Skeletal muscle satellite cell (primary cell): ENCODE measurements at regions not wholly inside any gene's neighbourhood (a gene's known extent, or its start where the extent isn't known, plus 50 kb on each side); places are given as distances from the start of the nearest gene placed in this dataset.

ENCODE experiments used
- H3K27me3 ChIP-seq: 2 replicates; pipeline ENCODE4 v1.7.0; 2013; ENCODE audit warnings: low read length; ENCODE audit not compliant: control insufficient read depth, insufficient read depth
- H3K36me3 ChIP-seq: 2 replicates; pipeline ENCODE4 v1.7.0; 2013; ENCODE audit warnings: mild to moderate bottlenecking, control low read depth, low read length; ENCODE audit not compliant: insufficient read depth
- H3K4me1 ChIP-seq: 2 replicates; pipeline ENCODE4 v1.7.0; 2013; ENCODE audit warnings: low read length; ENCODE audit not compliant: control insufficient read depth, insufficient read depth
- H3K4me2 ChIP-seq: 2 replicates; pipeline ENCODE4 v1.7.0; 2013; ENCODE audit warnings: mild to moderate bottlenecking, low read length
- H3K4me3 ChIP-seq: 2 replicates; pipeline ENCODE4 v1.7.0; 2013; ENCODE audit warnings: low read length
- H3K9ac ChIP-seq: 2 replicates; pipeline ENCODE4 v1.7.0; 2013; ENCODE audit warnings: mild to moderate bottlenecking, low read depth, low read length, moderate library complexity
- H3K9me3 ChIP-seq: replicated peaks from 2 replicates; pipeline ENCODE4 v1.7.0; 2013; ENCODE audit warnings: mild to moderate bottlenecking, control low read depth, low read length

DNA sequence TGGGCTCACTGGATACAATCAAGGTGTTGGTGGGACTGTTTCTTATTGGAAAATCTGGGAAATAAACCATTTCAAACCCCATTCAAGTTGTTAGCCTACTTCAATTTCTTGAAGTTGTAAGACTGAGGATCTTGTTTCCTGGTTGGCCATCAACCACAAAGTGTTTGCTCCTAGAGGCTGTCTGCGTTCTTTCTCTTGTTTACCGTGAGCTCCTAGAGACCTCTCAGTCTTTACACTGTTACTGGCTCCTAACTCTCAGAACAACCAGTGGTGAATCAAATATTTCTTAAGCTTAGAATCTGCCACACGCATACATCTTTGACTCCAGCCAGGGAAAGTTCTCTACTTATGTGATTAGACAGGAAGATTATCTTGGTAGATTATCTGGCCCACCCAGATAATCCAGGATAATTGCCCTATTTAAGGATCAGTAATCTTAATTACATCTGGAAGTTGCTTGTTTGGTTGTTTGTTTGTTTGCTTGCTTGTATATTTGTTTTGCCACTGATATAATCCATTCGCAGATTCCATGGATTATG is 798.7 kb downstream of the IPMK start:
- Histone ChIP-seq H3K4me1 (no peaks in the 10 kb centered on the region), H3K9me3 (no peaks in the 10 kb centered on the region), H3K4me2 (no peak overlapping the region), H3K4me3 (no peak overlapping the region), H3K9ac (no peak overlapping the region), H3K36me3 (no peaks in the 10 kb centered on the region), H3K27me3 (no peaks in the 10 kb centered on the region)

GRCh38 chr10:57465155-57465554 is 802.5 kb downstream of the IPMK start:
- no peaks in the 10 kb centered on the region for H3K36me3 ChIP-seq
- H3K4me1 ChIP-seq: no peaks in the 10 kb centered on the region
- no peaks in the 10 kb centered on the region for H3K27me3 ChIP-seq
- no peak overlapping the region for H3K4me2 ChIP-seq
- H3K9me3 ChIP-seq: no peaks in the 10 kb centered on the region
- H3K4me3 ChIP-seq: no peak overlapping the region
- H3K9ac ChIP-seq: no peak overlapping the region

DNA sequence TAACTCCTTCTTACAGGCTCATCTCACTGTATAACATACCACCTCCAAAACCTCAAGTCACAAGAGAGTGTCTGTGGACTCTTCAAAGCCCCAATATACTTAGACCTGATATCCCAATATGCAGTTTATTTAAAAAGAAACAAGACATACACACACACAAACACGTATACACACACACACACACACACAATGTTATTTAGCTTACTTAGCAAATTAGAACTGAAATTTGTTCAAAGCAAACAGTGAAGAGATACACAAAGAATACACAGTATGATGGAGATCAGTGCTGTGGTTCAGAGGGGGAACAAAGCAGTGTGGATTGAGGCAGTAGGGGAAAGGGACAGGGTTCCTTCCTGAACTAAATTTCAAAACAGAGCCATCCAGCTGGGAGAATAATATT is 807.2 kb downstream of the IPMK start:
- Histone ChIP-seq H3K4me2 (no peak overlapping the region), H3K4me3 (no peak overlapping the region), H3K27me3 (no peaks in the 10 kb centered on the region), H3K36me3 (no peaks in the 10 kb centered on the region), H3K9ac (no peak overlapping the region), H3K9me3 (no peaks in the 10 kb centered on the region), H3K4me1 (no peaks in the 10 kb centered on the region)

- Histone ChIP-seq H3K4me3 (no peak overlapping the region), H3K4me2 (no peak overlapping the region), H3K36me3 (no peaks in the 10 kb centered on the region), H3K4me1 (no peaks in the 10 kb centered on the region), H3K9ac (no peak overlapping the region), H3K27me3 (no peaks in the 10 kb centered on the region), H3K9me3 (no peaks in the 10 kb centered on the region)
Observed at GRCh38 chr10:57457972-57458512, 809.7 kb downstream of the IPMK start.

- Histone ChIP-seq H3K27me3 (no peaks in the 10 kb centered on the region), H3K9ac (no peak overlapping the region), H3K4me1 (no peaks in the 10 kb centered on the region), H3K4me3 (no peak overlapping the region), H3K9me3 (no peaks in the 10 kb centered on the region), H3K4me2 (no peak overlapping the region), H3K36me3 (no peaks in the 10 kb centered on the region)
Observed at GRCh38 chr10:57430376-57430775, 837.3 kb downstream of the IPMK start.

DNA sequence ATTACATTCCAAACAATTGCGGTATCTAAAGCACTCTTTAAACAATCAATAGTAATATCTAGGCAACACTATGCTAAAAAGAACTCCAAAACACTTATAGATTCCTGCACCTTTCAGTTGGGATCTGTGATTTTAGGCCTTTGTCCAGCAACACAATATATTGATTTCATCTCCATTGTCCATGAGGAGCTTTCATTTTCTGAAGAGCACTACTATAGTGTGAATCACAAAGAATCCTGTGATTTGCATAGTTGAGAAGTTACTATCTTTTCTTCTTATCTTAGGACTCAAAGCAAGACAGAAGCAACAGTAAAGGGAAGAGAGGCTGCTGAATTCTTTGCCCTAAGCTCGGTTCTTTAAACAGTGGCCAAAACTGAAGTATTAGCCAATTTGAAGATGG is 846.8 kb downstream of the IPMK start:
- H3K4me3 ChIP-seq: no peak overlapping the region
- no peaks in the 10 kb centered on the region for H3K27me3 ChIP-seq
- H3K9me3 ChIP-seq: no peaks in the 10 kb centered on the region
- no peak overlapping the region for H3K4me2 ChIP-seq
- H3K9ac ChIP-seq: no peak overlapping the region
- no peaks in the 10 kb centered on the region for H3K4me1 ChIP-seq
- no peaks in the 10 kb centered on the region for H3K36me3 ChIP-seq

- Histone ChIP-seq H3K36me3 (no peaks in the 10 kb centered on the region), H3K4me2 (no peak overlapping the region), H3K4me3 (no peak overlapping the region), H3K9me3 (no peaks in the 10 kb centered on the region), H3K27me3 (no peaks in the 10 kb centered on the region), H3K4me1 (no peaks in the 10 kb centered on the region), H3K9ac (no peak overlapping the region)
Observed at GRCh38 chr10:57418476-57418875, 849.2 kb downstream of the IPMK start.

- Histone ChIP-seq H3K9ac (no peak overlapping the region), H3K4me2 (no peak overlapping the region), H3K36me3 (no peaks in the 10 kb centered on the region), H3K9me3 (no peaks in the 10 kb centered on the region), H3K27me3 (no peaks in the 10 kb centered on the region), H3K4me1 (no peaks in the 10 kb centered on the region), H3K4me3 (no peak overlapping the region)
Observed at GRCh38 chr10:57395923-57396322, 871.8 kb downstream of the IPMK start.

- Histone ChIP-seq H3K27me3 (no peaks in the 10 kb centered on the region), H3K4me1 (no peaks in the 10 kb centered on the region), H3K9me3 (no peaks in the 10 kb centered on the region), H3K4me2 (no peak overlapping the region), H3K4me3 (no peak overlapping the region), H3K36me3 (no peaks in the 10 kb centered on the region), H3K9ac (no peak overlapping the region)
Observed at GRCh38 chr10:57367412-57367811, 900.3 kb downstream of the IPMK start.

GRCh38 chr10:57362811-57363210 is 904.9 kb downstream of the IPMK start:
- no peak overlapping the region for H3K4me3 ChIP-seq
- no peaks in the 10 kb centered on the region for H3K36me3 ChIP-seq
- no peak overlapping the region for H3K9ac ChIP-seq
- no peak overlapping the region for H3K4me2 ChIP-seq
- no peaks in the 10 kb centered on the region for H3K27me3 ChIP-seq
- H3K9me3 ChIP-seq: no peaks in the 10 kb centered on the region
- no peaks in the 10 kb centered on the region for H3K4me1 ChIP-seq

GRCh38 chr10:57353403-57354003 is 914.2 kb downstream of the IPMK start:
- Histone ChIP-seq H3K4me1 (no peaks in the 10 kb centered on the region), H3K4me3 (no peak overlapping the region), H3K36me3 (no peaks in the 10 kb centered on the region), H3K9me3 (no peaks in the 10 kb centered on the region), H3K9ac (no peak overlapping the region), H3K4me2 (no peak overlapping the region), H3K27me3 (no peaks in the 10 kb centered on the region)

GRCh38 chr10:57351076-57351475 is 916.6 kb downstream of the IPMK start:
- H3K9ac ChIP-seq: no peak overlapping the region
- no peaks in the 10 kb centered on the region for H3K4me1 ChIP-seq
- H3K9me3 ChIP-seq: no peaks in the 10 kb centered on the region
- no peaks in the 10 kb centered on the region for H3K27me3 ChIP-seq
- no peaks in the 10 kb centered on the region for H3K36me3 ChIP-seq
- H3K4me3 ChIP-seq: no peak overlapping the region
- no peak overlapping the region for H3K4me2 ChIP-seq
